ENCODE measurements at regions not wholly inside any gene's neighbourhood (a gene's known extent, or its start where the extent isn't known, plus 50 kb on each side); places are given as distances from the start of the nearest gene placed in this dataset.

GRCh38 chr7:132636581-132636980, 60.3 kb upstream of the PLXNA4 start:
- H3K27me3 ChIP-seq (ENCODE audit: insufficient read depth, low read depth) = no peaks in the 10 kb centered on the region
- no peak overlapping the region for H3K27ac ChIP-seq
- H3K79me2 ChIP-seq (ENCODE audit: insufficient read depth, low read depth) = no peaks in the 10 kb centered on the region
- no peaks in the 10 kb centered on the region for H3K36me3 ChIP-seq (ENCODE audit: insufficient read depth)
- H3K4me3 ChIP-seq (IDR thresholded peaks at IDR 0.05; ENCODE audit: insufficient read depth, low read depth, low read length) = no peak overlapping the region
- H3K9ac ChIP-seq = no peak overlapping the region
- no peak overlapping the region for H2AFZ ChIP-seq (ENCODE audit: low read depth)
- H3K4me2 ChIP-seq = no peak overlapping the region
- H3K4me1 ChIP-seq (ENCODE audit: low read depth, poor library complexity, severe bottlenecking) = no peaks in the 10 kb centered on the region
- H4K20me1 ChIP-seq (ENCODE audit: insufficient read depth) = no peaks in the 10 kb centered on the region
- no peak for TF ChIP-seq CTCF (conservative IDR thresholded peaks at IDR 0.05; ENCODE audit: low read depth, low read length)

- Histone ChIP-seq H3K4me3 (IDR thresholded peaks at IDR 0.05; ENCODE audit: insufficient read depth, low read depth, low read length) (no peak overlapping the region), H3K36me3 (ENCODE audit: insufficient read depth) (no peaks in the 10 kb centered on the region), H3K27me3 (ENCODE audit: insufficient read depth, low read depth) (no peaks in the 10 kb centered on the region), H3K27ac (no peak overlapping the region), H3K79me2 (ENCODE audit: insufficient read depth, low read depth) (no peaks in the 10 kb centered on the region), H3K4me1 (ENCODE audit: low read depth, poor library complexity, severe bottlenecking) (no peaks in the 10 kb centered on the region), H2AFZ (ENCODE audit: low read depth) (no peak overlapping the region), H4K20me1 (ENCODE audit: insufficient read depth) (no peaks in the 10 kb centered on the region), H3K4me2 (no peak overlapping the region), H3K9ac (no peak overlapping the region)
- no peak for TF ChIP-seq CTCF (conservative IDR thresholded peaks at IDR 0.05; ENCODE audit: low read depth, low read length)
Observed at GRCh38 chr7:132635127-132635526, 58.9 kb upstream of the PLXNA4 start.

- H3K27ac ChIP-seq = no peak overlapping the region
- TF ChIP-seq CTCF (conservative IDR thresholded peaks at IDR 0.05; ENCODE audit: low read depth, low read length) = no peak
Observed at GRCh38 chr7:132630834-132631233, 54.6 kb upstream of the PLXNA4 start.

More at GRCh38 chr7:132630834-132631233, 54.6 kb upstream of the PLXNA4 start:
- no peaks in the 10 kb centered on the region for H3K36me3 ChIP-seq (ENCODE audit: insufficient read depth)
- H3K4me1 ChIP-seq (ENCODE audit: low read depth, poor library complexity, severe bottlenecking) = no peaks in the 10 kb centered on the region
- no peak overlapping the region for H2AFZ ChIP-seq (ENCODE audit: low read depth)
- H3K9ac ChIP-seq = no peak overlapping the region
- no peak overlapping the region for H3K4me3 ChIP-seq (IDR thresholded peaks at IDR 0.05; ENCODE audit: insufficient read depth, low read depth, low read length)
- no peaks in the 10 kb centered on the region for H3K79me2 ChIP-seq (ENCODE audit: insufficient read depth, low read depth)
- no peaks in the 10 kb centered on the region for H3K27me3 ChIP-seq (ENCODE audit: insufficient read depth, low read depth)
- H3K4me2 ChIP-seq = no peak overlapping the region
- H4K20me1 ChIP-seq (ENCODE audit: insufficient read depth) = no peaks in the 10 kb centered on the region
